Left ventricle myocardium superior (tissue), 1 donor: ENCODE measurements at regions not wholly inside any gene's neighbourhood (a gene's known extent, or its start where the extent isn't known, plus 50 kb on each side); places are given as distances from the start of the nearest gene placed in this dataset.
"Not testable (repeated sequence)": the region's sequence is repeated elsewhere in the genome, so short reads cannot be mapped to it uniquely, and the experiment has no call there.

Experiments
- ATAC-seq: fragments of 200-7000 bp; cut with Tn5 transposase; one replicate; pipeline ENCODE4 v1.9.1; 2020; ENCODE audit warnings: mild to moderate bottlenecking, moderate library complexity
- DNase-seq: peaks from one replicate; pipeline ENCODE4 v3.0.0-alpha.2; 2020
- intact Hi-C: fragments of 100-400 bp; cut with micrococcal nuclease; formaldehyde crosslinking; loops from one replicate; pipeline ENCODE4 v1.11.0; 2022
- donor health status: DM: no; HTN: yes; CAD: no; lungs with severe emphysema.

GRCh38 chr4:123589301-123589700 lies 192.7 kb downstream of the SPRY1 start:
- intact Hi-C loops: no loop called here
- DNase-seq (no peak), ATAC-seq (no peak)

DNA sequence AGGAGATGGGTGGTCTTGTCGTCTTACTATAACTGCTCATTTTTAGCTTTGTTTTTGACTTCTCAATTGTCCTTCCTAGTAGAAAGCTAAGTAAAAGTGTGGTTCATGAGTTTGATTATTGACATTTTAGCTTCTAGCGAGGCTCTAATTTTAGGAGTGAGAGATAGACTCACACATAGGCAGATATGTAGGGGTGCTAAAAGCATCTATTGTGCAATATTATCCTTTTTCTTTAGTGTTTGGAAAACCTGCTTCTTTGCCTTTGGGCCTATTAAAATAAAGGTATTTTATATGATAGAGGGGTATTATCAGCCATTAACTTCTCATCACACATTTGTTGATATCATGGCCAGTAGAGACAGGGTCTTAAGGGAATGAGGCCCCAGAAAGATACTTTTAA lies 195.3 kb downstream of the SPRY1 start:
- ATAC-seq (no peak), DNase-seq (no peak)
- intact Hi-C loops: no loop called here

DNA sequence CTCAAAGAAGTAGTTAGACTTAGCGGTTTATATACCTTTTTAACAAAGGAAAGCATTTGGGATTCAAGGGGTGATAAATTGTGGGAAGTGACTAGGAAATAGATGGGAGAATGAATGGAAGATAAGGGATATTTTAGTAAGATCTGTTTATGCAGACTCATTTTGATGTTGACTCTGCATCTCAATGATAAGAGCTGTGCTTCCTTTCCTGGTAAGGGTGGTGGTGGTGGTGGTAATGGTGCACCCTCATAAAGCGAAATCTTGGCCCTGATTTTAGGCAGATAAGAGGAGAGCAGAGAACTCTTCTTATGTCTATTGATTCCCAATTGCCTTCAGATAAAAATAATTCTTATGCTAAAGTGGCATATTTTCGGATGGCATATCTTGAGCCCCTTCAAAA lies 197.1 kb downstream of the SPRY1 start:
- ATAC-seq (no peak), DNase-seq (no peak)

DNA sequence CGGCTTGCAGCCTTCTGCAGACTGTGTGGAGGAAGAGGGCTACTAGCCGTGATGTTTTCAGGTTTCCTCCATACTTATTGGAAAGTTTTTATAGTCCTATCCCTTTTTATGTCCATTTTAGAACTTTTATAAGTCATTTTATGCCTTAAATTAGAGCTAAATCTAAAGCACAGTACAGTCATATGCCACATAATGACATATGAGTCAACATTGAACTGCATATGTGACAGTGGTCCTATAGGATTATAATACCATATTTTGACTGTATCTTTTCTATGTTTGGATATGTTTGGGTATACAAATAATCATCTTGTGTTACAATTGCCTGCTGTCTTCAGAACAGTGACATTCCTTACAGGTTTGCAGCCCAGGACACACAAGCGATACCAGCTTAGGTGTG lies 200.2 kb downstream of the SPRY1 start:
- ATAC-seq: no peak
- no peak for DNase-seq
- intact Hi-C loops: no loop called here

More for the DNA sequence above, 197.1 kb downstream of the SPRY1 start:
- intact Hi-C loops: no loop called here

DNA sequence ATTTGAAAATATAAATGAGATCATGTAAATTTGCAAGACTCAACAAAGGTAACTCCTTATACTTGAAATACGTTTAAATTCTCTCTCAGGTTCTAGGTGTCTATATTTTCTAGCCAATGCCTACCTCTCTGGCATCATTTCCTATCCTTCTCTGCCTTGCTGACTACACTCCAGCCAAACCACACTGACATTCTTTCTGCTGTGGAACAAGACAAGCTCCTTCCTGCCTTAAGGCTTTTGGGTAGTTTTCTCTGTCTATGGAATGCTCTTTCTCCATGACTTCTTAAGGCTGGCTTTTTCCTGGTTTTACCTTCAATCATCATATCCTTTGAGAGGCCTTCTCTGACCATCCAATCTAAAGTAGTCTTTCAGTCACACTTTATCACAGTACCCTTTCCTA lies 201.0 kb downstream of the SPRY1 start:
- DNase-seq: no peak
- ATAC-seq: no peak
- intact Hi-C loops: no loop called here

- no peak for ATAC-seq
- intact Hi-C loops: no loop called here
- DNase-seq: no peak
Observed at GRCh38 chr4:123598331-123598730, 201.7 kb downstream of the SPRY1 start.

DNA sequence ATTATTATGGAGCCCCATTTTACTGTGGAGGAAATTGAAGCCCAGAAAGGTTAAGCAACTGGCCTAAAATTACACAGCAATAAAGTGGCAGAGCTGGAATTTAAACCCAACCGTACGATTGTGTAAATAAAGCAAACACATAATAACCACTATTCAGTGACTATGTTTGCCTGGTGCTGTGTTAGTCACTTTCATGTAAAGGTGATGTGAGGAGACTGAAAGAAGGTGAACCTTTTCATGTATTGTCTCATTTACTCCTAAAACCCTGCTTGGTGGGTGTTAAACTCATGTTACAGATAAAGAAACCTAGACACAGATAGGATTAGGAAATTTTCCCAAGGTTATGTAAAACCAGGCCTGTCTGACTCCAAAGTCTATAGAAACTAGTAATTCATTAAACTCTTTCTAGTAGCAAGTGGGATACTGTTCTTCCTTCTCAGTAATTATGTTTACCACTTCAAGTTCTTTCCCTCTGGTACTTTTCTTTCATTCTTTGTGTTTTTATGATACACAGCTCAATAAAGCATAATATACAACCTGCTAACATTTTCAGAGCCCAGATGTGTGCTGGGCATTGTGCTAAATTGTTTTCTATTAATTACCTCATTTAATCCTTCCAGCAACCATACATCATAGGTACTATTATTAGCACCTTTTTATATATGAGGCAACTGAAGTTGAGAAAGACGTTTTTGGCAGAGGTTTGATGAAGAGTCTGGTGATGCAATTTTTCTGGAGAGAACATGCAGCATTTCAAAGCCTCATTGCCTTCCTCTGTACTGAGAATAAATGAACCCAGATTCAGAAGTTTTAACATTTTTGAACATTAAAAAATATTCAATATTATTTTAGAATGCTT lies 202.7 kb downstream of the SPRY1 start:
- intact Hi-C loops: no loop called here

GRCh38 chr4:123599920-123600810 lies 203.6 kb downstream of the SPRY1 start:
- intact Hi-C loops: no loop called here
- ATAC-seq (peak; percentile 86), DNase-seq (peak; percentile 76)

More for the DNA sequence above, 202.7 kb downstream of the SPRY1 start:
- DNase-seq (no peak), ATAC-seq (peak; percentile 75)

GRCh38 chr4:123600987-123601904 lies 204.7 kb downstream of the SPRY1 start:
- ATAC-seq (no peak), DNase-seq (no peak)
- intact Hi-C loops: no loop called here

- DNase-seq: no peak
- intact Hi-C loops: no loop called here
Observed at GRCh38 chr4:123602007-123602406, 205.4 kb downstream of the SPRY1 start.

DNA sequence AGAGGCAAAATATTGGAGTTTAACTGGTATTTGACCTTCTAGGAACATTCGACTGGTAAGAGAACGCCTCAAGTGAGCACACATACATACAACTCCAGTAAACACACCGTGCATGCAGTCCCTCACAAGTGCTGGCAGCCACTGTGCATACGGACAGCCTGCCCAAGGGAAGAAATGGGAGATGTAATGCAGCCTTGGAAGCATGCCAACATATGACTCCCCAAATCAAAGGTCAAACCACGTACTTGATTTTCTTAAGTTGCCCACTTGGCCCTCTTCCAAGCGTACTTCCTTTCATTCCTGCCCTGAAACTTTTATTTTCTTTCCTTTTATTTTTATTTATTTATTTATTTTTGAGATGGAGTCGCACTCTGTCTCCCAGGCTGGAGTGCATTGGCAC lies 206.6 kb downstream of the SPRY1 start:
- no peak for DNase-seq
- intact Hi-C loops: no loop called here
- ATAC-seq: no peak

More at GRCh38 chr4:123602007-123602406, 205.4 kb downstream of the SPRY1 start:
- no peak for ATAC-seq

DNA sequence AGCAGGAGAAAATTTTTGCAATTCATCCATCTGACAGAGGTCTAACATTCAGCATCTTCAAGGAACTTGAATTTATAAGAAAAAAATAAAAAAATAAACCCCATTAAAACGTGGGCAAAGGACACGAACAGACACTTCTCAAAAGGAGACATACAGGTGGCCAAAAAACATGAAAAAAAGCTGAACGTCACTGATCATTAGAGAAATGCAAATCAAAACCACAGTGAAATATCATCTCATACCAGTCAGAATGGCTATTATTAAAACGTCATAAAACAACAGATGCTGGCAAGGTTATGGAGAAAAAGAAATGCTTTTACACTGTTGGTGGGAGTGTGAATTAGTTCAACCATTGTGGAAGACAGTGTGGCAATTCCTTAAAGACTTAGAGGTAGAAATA lies 209.2 kb downstream of the SPRY1 start:
- ATAC-seq, intact Hi-C loops, DNase-seq: not testable (repeated sequence)

DNA sequence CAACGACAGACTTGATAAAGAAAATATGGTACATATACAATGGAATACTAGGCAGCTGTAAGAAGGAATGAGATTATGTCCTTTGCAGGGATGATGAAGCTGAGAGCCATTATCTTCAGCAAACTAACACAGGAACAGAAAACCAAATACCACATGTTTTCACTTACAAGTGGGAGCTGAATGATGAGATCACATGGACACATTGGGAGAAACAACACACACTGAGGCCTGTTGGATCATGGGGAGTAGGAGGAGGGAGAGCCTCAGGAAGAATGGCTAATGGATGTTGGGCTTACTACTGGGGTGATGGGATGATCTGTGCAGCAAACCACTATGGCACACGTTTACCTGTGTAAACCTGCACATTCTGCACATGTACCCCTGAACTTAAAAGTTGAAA lies 209.7 kb downstream of the SPRY1 start:
- DNase-seq (no peak), ATAC-seq (no peak)
- intact Hi-C loops: no loop called here

- intact Hi-C loops: no loop called here
- ATAC-seq (no peak), DNase-seq (no peak)
Observed at GRCh38 chr4:123606946-123607542, 210.4 kb downstream of the SPRY1 start.

DNA sequence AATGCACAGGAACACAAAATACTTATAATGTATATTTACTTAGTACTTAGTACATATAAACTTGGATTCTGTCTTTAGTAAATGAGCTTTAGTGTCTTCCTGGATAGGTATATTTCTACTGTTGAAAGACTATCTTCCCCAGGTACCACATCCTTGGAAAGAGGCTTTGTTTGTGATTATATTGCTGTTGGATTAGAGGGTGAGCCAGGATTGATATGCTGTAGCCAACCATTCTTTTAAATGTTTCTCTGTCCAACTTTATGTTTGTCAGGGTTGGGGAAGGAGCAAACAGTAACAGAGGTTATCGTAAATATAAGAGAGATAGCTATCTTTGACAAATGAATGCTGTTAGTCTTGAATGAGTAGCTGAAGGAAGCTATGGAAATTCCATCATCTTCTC lies 213.2 kb downstream of the SPRY1 start:
- DNase-seq: no peak

GRCh38 chr4:123613586-123614344 lies 217.2 kb downstream of the SPRY1 start:
- DNase-seq: no peak
- intact Hi-C loops: no loop called here
- ATAC-seq: no peak

More for the DNA sequence above, 213.2 kb downstream of the SPRY1 start:
- no peak for ATAC-seq
- intact Hi-C loops: no loop called here

GRCh38 chr4:123615901-123616300 lies 219.3 kb downstream of the SPRY1 start:
- ATAC-seq: no peak
- intact Hi-C loops: no loop called here
- no peak for DNase-seq

DNA sequence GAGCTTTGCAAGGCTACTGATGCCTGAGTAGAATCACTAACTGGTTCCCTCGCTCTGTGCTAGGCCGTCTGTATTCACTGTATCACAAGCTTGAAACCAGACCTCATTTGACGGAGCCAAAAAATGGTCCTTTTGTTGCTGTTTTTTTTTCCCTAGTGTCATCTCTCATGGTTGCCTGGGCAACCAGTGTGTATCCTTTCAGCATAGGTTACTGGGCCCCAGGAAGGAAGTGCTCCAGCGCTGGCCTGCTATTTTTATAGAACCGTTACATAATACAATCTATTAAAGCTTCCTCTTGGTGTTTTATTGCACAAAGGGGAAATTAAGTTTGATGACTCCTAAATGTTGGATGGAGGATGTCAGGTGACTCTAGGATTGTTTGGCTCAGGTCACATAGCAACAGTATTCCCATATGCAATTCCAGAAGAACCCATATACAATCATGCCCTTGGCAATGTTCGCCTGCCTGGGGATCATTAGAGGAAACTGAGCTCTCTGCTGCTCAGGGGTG lies 220.4 kb downstream of the SPRY1 start:
- DNase-seq: peak; percentile 65
- intact Hi-C loops: no loop called here
- peak; percentile 95 for ATAC-seq
